ENCODE measurements at regions not wholly inside any gene's neighbourhood (a gene's known extent, or its start where the extent isn't known, plus 50 kb on each side); places are given as distances from the start of the nearest gene placed in this dataset.
"Not testable (repeated sequence)": the region's sequence is repeated elsewhere in the genome, so short reads cannot be mapped to it uniquely, and the experiment has no call there.

GRCh38 chr21:5133824-5134223 is 5387.6 kb upstream of the TPTE start:
- not testable (repeated sequence) for H3K27me3 Mint-ChIP-seq, ATAC-seq

GRCh38 chr21:5136406-5136805 is 5385.0 kb upstream of the TPTE start:
- not testable (repeated sequence) for H3K4me3 Mint-ChIP-seq, H3K9me3 Mint-ChIP-seq, H3K4me1 Mint-ChIP-seq, H3K27me3 Mint-ChIP-seq, H3K27ac Mint-ChIP-seq, ATAC-seq, H3K36me3 Mint-ChIP-seq

More at GRCh38 chr21:5133824-5134223, 5387.6 kb upstream of the TPTE start:
- H3K4me1 Mint-ChIP-seq, H3K36me3 Mint-ChIP-seq, H3K9me3 Mint-ChIP-seq, H3K4me3 Mint-ChIP-seq, H3K27ac Mint-ChIP-seq: not testable (repeated sequence)

- H3K36me3 Mint-ChIP-seq, H3K27ac Mint-ChIP-seq, H3K9me3 Mint-ChIP-seq, H3K4me1 Mint-ChIP-seq, ATAC-seq, H3K4me3 Mint-ChIP-seq, H3K27me3 Mint-ChIP-seq: not testable (repeated sequence)
Measured at GRCh38 chr21:5137006-5137405, 5384.4 kb upstream of the TPTE start.

- H3K9me3 Mint-ChIP-seq, H3K4me3 Mint-ChIP-seq, H3K27me3 Mint-ChIP-seq, H3K27ac Mint-ChIP-seq, ATAC-seq, H3K4me1 Mint-ChIP-seq, H3K36me3 Mint-ChIP-seq: not testable (repeated sequence)
Measured at GRCh38 chr21:5138687-5139086, 5382.7 kb upstream of the TPTE start.

- not testable (repeated sequence) for H3K36me3 Mint-ChIP-seq, H3K4me1 Mint-ChIP-seq, H3K27me3 Mint-ChIP-seq, H3K9me3 Mint-ChIP-seq, H3K27ac Mint-ChIP-seq, ATAC-seq, H3K4me3 Mint-ChIP-seq
Measured at GRCh38 chr21:5139528-5139927, 5381.9 kb upstream of the TPTE start.

- H3K4me3 Mint-ChIP-seq, H3K36me3 Mint-ChIP-seq, H3K4me1 Mint-ChIP-seq, H3K27ac Mint-ChIP-seq, H3K9me3 Mint-ChIP-seq, H3K27me3 Mint-ChIP-seq, ATAC-seq: not testable (repeated sequence)
Measured at GRCh38 chr21:5143011-5143410, 5378.4 kb upstream of the TPTE start.

GRCh38 chr21:5144731-5145130 is 5376.7 kb upstream of the TPTE start:
- not testable (repeated sequence) for H3K36me3 Mint-ChIP-seq, H3K27me3 Mint-ChIP-seq, H3K4me3 Mint-ChIP-seq, H3K9me3 Mint-ChIP-seq, ATAC-seq, H3K4me1 Mint-ChIP-seq, H3K27ac Mint-ChIP-seq

GRCh38 chr21:5147685-5148084 is 5373.7 kb upstream of the TPTE start:
- H3K9me3 Mint-ChIP-seq, H3K4me1 Mint-ChIP-seq, H3K27me3 Mint-ChIP-seq, H3K4me3 Mint-ChIP-seq, H3K36me3 Mint-ChIP-seq, ATAC-seq, H3K27ac Mint-ChIP-seq: not testable (repeated sequence)

GRCh38 chr21:5149222-5149621 is 5372.2 kb upstream of the TPTE start:
- H3K9me3 Mint-ChIP-seq, ATAC-seq: not testable (repeated sequence)

GRCh38 chr21:5153842-5154640 is 5367.3 kb upstream of the TPTE start:
- H3K27me3 Mint-ChIP-seq, H3K4me3 Mint-ChIP-seq: not testable (repeated sequence)

More at GRCh38 chr21:5149222-5149621, 5372.2 kb upstream of the TPTE start:
- not testable (repeated sequence) for H3K36me3 Mint-ChIP-seq, H3K27me3 Mint-ChIP-seq, H3K4me1 Mint-ChIP-seq, H3K4me3 Mint-ChIP-seq, H3K27ac Mint-ChIP-seq

GRCh38 chr21:5154641-5154982 is 5366.8 kb upstream of the TPTE start:
- not testable (repeated sequence) for H3K4me1 Mint-ChIP-seq, H3K27ac Mint-ChIP-seq, H3K9me3 Mint-ChIP-seq, H3K27me3 Mint-ChIP-seq, H3K36me3 Mint-ChIP-seq
- peak overlapping the region; percentile 29 for H3K4me3 Mint-ChIP-seq
- ATAC-seq, result peak; percentile 100

More at GRCh38 chr21:5153842-5154640, 5367.3 kb upstream of the TPTE start:
- not testable (repeated sequence) for H3K4me1 Mint-ChIP-seq, H3K27ac Mint-ChIP-seq, H3K36me3 Mint-ChIP-seq, H3K9me3 Mint-ChIP-seq
- ATAC-seq, result peak; percentile 47

- H3K27me3 Mint-ChIP-seq, H3K36me3 Mint-ChIP-seq, ATAC-seq, H3K4me3 Mint-ChIP-seq, H3K4me1 Mint-ChIP-seq, H3K9me3 Mint-ChIP-seq, H3K27ac Mint-ChIP-seq: not testable (repeated sequence)
Measured at GRCh38 chr21:5162693-5163574, 5358.4 kb upstream of the TPTE start.

GRCh38 chr21:5165829-5166228 is 5355.6 kb upstream of the TPTE start:
- H3K4me1 Mint-ChIP-seq, H3K36me3 Mint-ChIP-seq, H3K27me3 Mint-ChIP-seq, H3K27ac Mint-ChIP-seq, H3K4me3 Mint-ChIP-seq, H3K9me3 Mint-ChIP-seq, ATAC-seq: not testable (repeated sequence)
